PC-9 (cell line): ENCODE measurements at regions not wholly inside any gene's neighbourhood (a gene's known extent, or its start where the extent isn't known, plus 50 kb on each side); places are given as distances from the start of the nearest gene placed in this dataset.

Source experiments
- EZH2 ChIP-seq: fragments of 200-600 bp; sonication (generic); IDR thresholded peaks from 2 replicates; pipeline ENCODE4 v1.8.0; 2017; ENCODE audit warnings: antibody characterized with exemption, low read depth
- TF ChIP-seq, protein P1 (sequence below): fragments of 200-600 bp; sonication (generic); conservative IDR thresholded peaks from 2 replicates; pipeline ENCODE4 v1.6.1; 2017; ENCODE audit warnings: mixed run types, antibody characterized with exemption, mild to moderate bottlenecking, moderate library complexity

DNA sequence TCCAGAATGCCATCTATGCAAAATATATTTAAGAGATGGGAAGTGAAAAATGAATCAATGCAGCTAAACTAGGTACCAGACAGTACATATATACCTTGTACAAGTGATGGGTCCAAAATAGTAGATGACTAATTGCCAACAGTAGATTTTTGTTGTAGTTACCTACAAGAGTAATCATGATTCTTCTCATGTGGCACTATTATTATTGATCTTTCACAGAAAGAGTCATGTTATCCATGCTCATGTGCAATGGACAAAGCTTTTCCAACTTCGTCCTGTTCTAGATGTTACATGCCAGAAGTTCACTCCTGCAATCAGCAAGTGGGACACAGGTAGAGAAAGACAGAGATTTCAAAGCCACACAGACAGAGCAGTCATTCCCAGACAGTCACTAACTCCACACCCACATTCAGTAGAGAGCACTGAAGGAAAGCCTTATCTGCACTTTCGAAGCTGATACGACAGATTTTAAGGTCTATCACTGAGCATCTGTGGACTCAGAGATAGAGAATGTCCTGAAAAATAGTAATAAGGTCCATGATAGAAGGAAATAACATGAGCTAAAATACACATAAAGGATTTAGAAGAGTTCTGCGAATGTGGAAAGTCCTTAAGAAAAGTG lies 101.6 kb upstream of the ITPRID2 start:
- TF ChIP-seq, protein P1, sequence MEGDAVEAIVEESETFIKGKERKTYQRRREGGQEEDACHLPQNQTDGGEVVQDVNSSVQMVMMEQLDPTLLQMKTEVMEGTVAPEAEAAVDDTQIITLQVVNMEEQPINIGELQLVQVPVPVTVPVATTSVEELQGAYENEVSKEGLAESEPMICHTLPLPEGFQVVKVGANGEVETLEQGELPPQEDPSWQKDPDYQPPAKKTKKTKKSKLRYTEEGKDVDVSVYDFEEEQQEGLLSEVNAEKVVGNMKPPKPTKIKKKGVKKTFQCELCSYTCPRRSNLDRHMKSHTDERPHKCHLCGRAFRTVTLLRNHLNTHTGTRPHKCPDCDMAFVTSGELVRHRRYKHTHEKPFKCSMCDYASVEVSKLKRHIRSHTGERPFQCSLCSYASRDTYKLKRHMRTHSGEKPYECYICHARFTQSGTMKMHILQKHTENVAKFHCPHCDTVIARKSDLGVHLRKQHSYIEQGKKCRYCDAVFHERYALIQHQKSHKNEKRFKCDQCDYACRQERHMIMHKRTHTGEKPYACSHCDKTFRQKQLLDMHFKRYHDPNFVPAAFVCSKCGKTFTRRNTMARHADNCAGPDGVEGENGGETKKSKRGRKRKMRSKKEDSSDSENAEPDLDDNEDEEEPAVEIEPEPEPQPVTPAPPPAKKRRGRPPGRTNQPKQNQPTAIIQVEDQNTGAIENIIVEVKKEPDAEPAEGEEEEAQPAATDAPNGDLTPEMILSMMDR = no peak
- no peak for TF ChIP-seq EZH2
